HepG2 (cell line): ENCODE measurements at regions not wholly inside any gene's neighbourhood (a gene's known extent, or its start where the extent isn't known, plus 50 kb on each side); places are given as distances from the start of the nearest gene placed in this dataset.

Experiments
- ATRX ChIP-seq: sonication (generic); formaldehyde crosslinking; IDR thresholded peaks from 2 replicates; pipeline ENCODE4 v1.4.0; 2020; ENCODE audit warnings: missing genetic modification reagents, borderline replicate concordance
- BHLHE40 ChIP-seq: IDR thresholded peaks from 2 replicates; pipeline ENCODE4 v1.6.1; 2011; ENCODE audit warnings: low read length, improper control_type of control experiment
- CBX5 ChIP-seq: sonication (generic); formaldehyde crosslinking; IDR thresholded peaks from 2 replicates; pipeline ENCODE4 v1.4.0; 2020; ENCODE audit warnings: missing genetic modification reagents, borderline replicate concordance
- CHCHD3 ChIP-seq: sonication (generic); formaldehyde crosslinking; IDR thresholded peaks from 2 replicates; pipeline ENCODE4 v1.8.0; 2022; ENCODE audit warnings: mild to moderate bottlenecking, missing genetic modification reagents, moderate library complexity
- ESRRA ChIP-seq: sonication (generic); formaldehyde crosslinking; IDR thresholded peaks from 2 replicates; pipeline ENCODE4 v1.5.1; 2020; ENCODE audit warnings: mild to moderate bottlenecking, low read depth, missing genetic modification reagents
- FIP1L1 ChIP-seq: fragments of 200-400 bp; formaldehyde crosslinking; IDR thresholded peaks from 2 replicates; pipeline ENCODE4 v1.6.1; 2018; ENCODE audit warnings: low read depth, mild to moderate bottlenecking, low read length, moderate library complexity, borderline replicate concordance; ENCODE audit not compliant: insufficient read depth
- GATAD1 ChIP-seq: IDR thresholded peaks from 2 replicates; pipeline ENCODE4 v1.6.1; 2016; ENCODE audit warnings: missing genetic modification reagents, missing compliant biosample characterization
- MIER3 ChIP-seq: IDR thresholded peaks from 2 replicates; pipeline ENCODE4 v1.6.1; 2016; ENCODE audit warnings: missing compliant biosample characterization, borderline replicate concordance
- NR2C2 ChIP-seq: sonication (generic); formaldehyde crosslinking; IDR thresholded peaks from 2 replicates; pipeline ENCODE4 v1.4.0; 2020; ENCODE audit warnings: missing genetic modification reagents, mild to moderate bottlenecking, moderate library complexity, borderline replicate concordance
- SRSF9 ChIP-seq: fragments of 200-400 bp; formaldehyde crosslinking; IDR thresholded peaks from 2 replicates; pipeline ENCODE4 v1.6.1; 2018; ENCODE audit warnings: borderline replicate concordance, mild to moderate bottlenecking, low read depth, low read length; ENCODE audit not compliant: insufficient read depth, poor library complexity, severe bottlenecking
- ZNF20 ChIP-seq: sonication (generic); formaldehyde crosslinking; IDR thresholded peaks from 2 replicates; pipeline ENCODE4 v1.4.0; 2020; ENCODE audit warnings: mild to moderate bottlenecking, moderate library complexity, missing genetic modification reagents
- ZNF441 ChIP-seq: sonication (generic); formaldehyde crosslinking; IDR thresholded peaks from 2 replicates; pipeline ENCODE4 v1.7.0; 2021; ENCODE audit warnings: missing genetic modification reagents, borderline replicate concordance
- ZNF614 ChIP-seq: IDR thresholded peaks from 2 replicates; pipeline ENCODE4 v1.6.1; 2018; ENCODE audit warnings: missing biosample characterization, missing genetic modification reagents, inconsistent platforms, borderline replicate concordance
- ZNF773 ChIP-seq: sonication (generic); formaldehyde crosslinking; IDR thresholded peaks from 2 replicates; pipeline ENCODE4 v1.4.0; 2020; ENCODE audit warnings: missing genetic modification reagents, borderline replicate concordance
- ZSCAN25 ChIP-seq: sonication (generic); formaldehyde crosslinking; IDR thresholded peaks from 2 replicates; pipeline ENCODE4 v1.8.0; 2022; ENCODE audit warnings: mild to moderate bottlenecking, missing genetic modification reagents
- TF ChIP-seq, protein P1 (sequence below): sonication (generic); formaldehyde crosslinking; IDR thresholded peaks from 2 replicates; pipeline ENCODE4 v1.8.0; 2022; ENCODE audit warnings: missing genetic modification reagents, mild to moderate bottlenecking, borderline replicate concordance
- TF ChIP-seq, protein P2 (sequence below): sonication (generic); formaldehyde crosslinking; IDR thresholded peaks from 2 replicates; pipeline ENCODE4 v1.4.0; 2020; ENCODE audit warnings: missing genetic modification reagents, borderline replicate concordance
- TF ChIP-seq, protein P3 (sequence below): sonication (generic); formaldehyde crosslinking; IDR thresholded peaks from 2 replicates; pipeline ENCODE4 v1.4.0; 2020; ENCODE audit warnings: missing genetic modification reagents, mild to moderate bottlenecking, borderline replicate concordance
- TF ChIP-seq, protein P4 (sequence below), 2 experiments: fragments of 450-650 bp in 1 of 2; sonication (generic) in 1 of 2; formaldehyde crosslinking; IDR thresholded peaks; 2 replicates each; pipeline versions ENCODE4 v1.5.0 to v1.8.0; 2020 to 2022; ENCODE audit warnings: mild to moderate bottlenecking in 1 of 2, missing genetic modification reagents in 1 of 2

DNA sequence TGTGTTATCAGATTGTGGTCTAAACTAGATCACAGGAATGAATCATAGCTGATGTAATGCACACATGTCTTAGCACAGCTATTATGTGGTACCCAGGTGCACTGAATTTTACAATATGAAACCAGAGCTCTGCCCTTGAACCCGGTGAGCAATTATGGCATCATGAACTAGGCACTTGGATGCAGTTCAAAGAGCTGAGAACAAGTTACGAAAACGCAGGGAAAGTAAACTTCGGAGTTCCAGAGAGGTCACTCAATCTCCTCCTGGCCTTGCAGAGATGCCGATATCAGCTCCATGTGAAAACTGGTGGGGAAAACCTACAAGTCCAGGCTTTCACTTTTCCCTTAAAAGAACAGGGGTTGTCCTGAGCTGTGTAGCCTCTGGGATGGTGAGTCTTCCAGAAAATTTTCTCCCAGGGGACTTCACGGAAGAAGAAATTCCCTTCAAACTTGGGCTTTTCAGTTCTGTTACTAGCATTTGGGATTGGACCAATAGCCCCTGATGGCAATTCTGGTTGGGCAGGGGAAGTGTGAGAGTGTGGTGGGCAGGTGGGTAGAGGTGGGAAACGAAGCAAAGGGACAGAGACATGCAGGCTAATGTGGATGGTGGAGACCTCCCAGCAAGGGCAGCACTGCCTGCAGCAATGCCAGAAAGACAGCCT, 71.1 kb upstream of the SH3BP4 start (continued):
- TF ChIP-seq, protein P1, sequence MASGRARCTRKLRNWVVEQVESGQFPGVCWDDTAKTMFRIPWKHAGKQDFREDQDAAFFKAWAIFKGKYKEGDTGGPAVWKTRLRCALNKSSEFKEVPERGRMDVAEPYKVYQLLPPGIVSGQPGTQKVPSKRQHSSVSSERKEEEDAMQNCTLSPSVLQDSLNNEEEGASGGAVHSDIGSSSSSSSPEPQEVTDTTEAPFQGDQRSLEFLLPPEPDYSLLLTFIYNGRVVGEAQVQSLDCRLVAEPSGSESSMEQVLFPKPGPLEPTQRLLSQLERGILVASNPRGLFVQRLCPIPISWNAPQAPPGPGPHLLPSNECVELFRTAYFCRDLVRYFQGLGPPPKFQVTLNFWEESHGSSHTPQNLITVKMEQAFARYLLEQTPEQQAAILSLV (CRISPR knock-in tag), result no peak
- TF ChIP-seq MIER3 (CRISPR knock-in tag) (peak; percentile 98; the same call in 1 of the 2 replicates), NR2C2 (CRISPR knock-in tag) (peak; percentile 97), ZSCAN25 (peak; percentile 79; the same call in 1 of the 2 replicates), ZNF20 (CRISPR knock-in tag) (no peak; the same call in 1 of the 2 replicates), ESRRA (CRISPR knock-in tag) (peak; percentile 97), GATAD1 (CRISPR knock-in tag) (peak; percentile 82), CBX5 (CRISPR knock-in tag) (peak; percentile 99; the same call in 1 of the 2 replicates), ATRX (CRISPR knock-in tag) (no peak), FIP1L1 (no peak), ZNF614 (CRISPR knock-in tag) (peak; percentile 97), SRSF9 (no peak), BHLHE40 (peak; percentile 63; the same call in 1 of the 2 replicates), ZNF773 (no peak), CHCHD3 (CRISPR knock-in tag) (no peak; the same call in 1 of the 2 replicates), ZNF441 (CRISPR knock-in tag) (peak; percentile 97)
- TF ChIP-seq, protein P2, sequence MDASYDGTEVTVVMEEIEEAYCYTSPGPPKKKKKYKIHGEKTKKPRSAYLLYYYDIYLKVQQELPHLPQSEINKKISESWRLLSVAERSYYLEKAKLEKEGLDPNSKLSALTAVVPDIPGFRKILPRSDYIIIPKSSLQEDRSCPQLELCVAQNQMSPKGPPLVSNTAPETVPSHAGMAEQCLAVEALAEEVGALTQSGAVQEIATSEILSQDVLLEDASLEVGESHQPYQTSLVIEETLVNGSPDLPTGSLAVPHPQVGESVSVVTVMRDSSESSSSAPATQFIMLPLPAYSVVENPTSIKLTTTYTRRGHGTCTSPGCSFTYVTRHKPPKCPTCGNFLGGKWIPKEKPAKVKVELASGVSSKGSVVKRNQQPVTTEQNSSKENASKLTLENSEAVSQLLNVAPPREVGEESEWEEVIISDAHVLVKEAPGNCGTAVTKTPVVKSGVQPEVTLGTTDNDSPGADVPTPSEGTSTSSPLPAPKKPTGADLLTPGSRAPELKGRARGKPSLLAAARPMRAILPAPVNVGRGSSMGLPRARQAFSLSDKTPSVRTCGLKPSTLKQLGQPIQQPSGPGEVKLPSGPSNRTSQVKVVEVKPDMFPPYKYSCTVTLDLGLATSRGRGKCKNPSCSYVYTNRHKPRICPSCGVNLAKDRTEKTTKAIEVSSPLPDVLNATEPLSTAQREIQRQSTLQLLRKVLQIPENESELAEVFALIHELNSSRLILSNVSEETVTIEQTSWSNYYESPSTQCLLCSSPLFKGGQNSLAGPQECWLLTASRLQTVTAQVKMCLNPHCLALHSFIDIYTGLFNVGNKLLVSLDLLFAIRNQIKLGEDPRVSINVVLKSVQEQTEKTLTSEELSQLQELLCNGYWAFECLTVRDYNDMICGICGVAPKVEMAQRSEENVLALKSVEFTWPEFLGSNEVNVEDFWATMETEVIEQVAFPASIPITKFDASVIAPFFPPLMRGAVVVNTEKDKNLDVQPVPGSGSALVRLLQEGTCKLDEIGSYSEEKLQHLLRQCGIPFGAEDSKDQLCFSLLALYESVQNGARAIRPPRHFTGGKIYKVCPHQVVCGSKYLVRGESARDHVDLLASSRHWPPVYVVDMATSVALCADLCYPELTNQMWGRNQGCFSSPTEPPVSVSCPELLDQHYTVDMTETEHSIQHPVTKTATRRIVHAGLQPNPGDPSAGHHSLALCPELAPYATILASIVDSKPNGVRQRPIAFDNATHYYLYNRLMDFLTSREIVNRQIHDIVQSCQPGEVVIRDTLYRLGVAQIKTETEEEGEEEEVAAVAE (CRISPR knock-in tag), result peak; percentile 91; the same call in 1 of the 2 replicates
- TF ChIP-seq, protein P3, sequence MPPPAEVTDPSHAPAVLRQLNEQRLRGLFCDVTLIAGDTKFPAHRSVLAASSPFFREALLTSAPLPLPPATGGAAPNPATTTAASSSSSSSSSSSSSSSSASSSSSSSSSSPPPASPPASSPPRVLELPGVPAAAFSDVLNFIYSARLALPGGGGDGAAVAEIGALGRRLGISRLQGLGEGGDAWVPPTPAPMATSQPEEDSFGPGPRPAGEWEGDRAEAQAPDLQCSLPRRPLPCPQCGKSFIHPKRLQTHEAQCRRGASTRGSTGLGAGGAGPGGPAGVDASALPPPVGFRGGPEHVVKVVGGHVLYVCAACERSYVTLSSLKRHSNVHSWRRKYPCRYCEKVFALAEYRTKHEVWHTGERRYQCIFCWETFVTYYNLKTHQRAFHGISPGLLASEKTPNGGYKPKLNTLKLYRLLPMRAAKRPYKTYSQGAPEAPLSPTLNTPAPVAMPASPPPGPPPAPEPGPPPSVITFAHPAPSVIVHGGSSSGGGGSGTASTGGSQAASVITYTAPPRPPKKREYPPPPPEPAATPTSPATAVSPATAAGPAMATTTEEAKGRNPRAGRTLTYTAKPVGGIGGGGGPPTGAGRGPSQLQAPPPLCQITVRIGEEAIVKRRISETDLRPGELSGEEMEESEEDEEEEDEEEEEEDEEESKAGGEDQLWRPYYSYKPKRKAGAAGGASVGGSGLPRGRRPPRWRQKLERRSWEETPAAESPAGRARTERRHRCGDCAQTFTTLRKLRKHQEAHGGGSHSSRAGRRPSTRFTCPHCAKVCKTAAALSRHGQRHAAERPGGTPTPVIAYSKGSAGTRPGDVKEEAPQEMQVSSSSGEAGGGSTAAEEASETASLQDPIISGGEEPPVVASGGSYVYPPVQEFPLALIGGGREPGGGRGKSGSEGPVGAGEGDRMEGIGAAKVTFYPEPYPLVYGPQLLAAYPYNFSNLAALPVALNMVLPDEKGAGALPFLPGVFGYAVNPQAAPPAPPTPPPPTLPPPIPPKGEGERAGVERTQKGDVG (CRISPR knock-in tag), result no peak
- TF ChIP-seq, protein P4, sequence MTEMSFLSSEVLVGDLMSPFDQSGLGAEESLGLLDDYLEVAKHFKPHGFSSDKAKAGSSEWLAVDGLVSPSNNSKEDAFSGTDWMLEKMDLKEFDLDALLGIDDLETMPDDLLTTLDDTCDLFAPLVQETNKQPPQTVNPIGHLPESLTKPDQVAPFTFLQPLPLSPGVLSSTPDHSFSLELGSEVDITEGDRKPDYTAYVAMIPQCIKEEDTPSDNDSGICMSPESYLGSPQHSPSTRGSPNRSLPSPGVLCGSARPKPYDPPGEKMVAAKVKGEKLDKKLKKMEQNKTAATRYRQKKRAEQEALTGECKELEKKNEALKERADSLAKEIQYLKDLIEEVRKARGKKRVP (CRISPR knock-in tag; IDR thresholded peaks at IDR 0.05), result peak; percentile 28 to 99; a peak in 3 of 4 replicates
